Caco-2 (cell line): ENCODE measurements at regions not wholly inside any gene's neighbourhood (a gene's known extent, or its start where the extent isn't known, plus 50 kb on each side); places are given as distances from the start of the nearest gene placed in this dataset.

Source experiments
- BruUV-seq: library from RNA; stranded (reverse); fragments of 400-500 nt; replicated peaks from 2 replicates; lab custom pipeline; 2021; lab: Mats Ljungman, UMichigan
- CTCF ChIA-PET: fragments of 300-600 bp; sonication (Branson Sonifier 250); formaldehyde crosslinking; loops from one replicate; lab custom pipeline; 2022; ENCODE audit warnings: antibody characterized with exemption; lab: Charles Lee
- POLR2A ChIA-PET: fragments of 300-600 bp; sonication (Branson Sonifier 250); formaldehyde crosslinking; loops from one replicate; lab custom pipeline; 2022; ENCODE audit warnings: antibody characterized with exemption; lab: Charles Lee
- DNase-seq, 2 experiments: peaks; one replicate each; pipeline versions ENCODE4 v3.0.0 to v3.0.0-alpha.2; 2020 to 2022
- H3K27me3 ChIP-seq: replicated peaks from 2 replicates; pipeline ENCODE4 v1.6.0; 2011; ENCODE audit warnings: low read length; ENCODE audit not compliant: control insufficient read depth, insufficient read depth
- H3K36me3 ChIP-seq: 2 replicates; pipeline ENCODE4 v1.5.1; 2011; ENCODE audit warnings: low read length; ENCODE audit not compliant: control insufficient read depth, insufficient read depth
- H3K4me1 ChIP-seq: fragments of 250-450 bp; sonication (Bioruptor Pico); 2 replicates; pipeline ENCODE4 v1.5.1; 2020; ENCODE audit warnings: mild to moderate bottlenecking
- H3K4me3 ChIP-seq: 2 replicates; pipeline ENCODE4 v1.5.1; 2011; ENCODE audit warnings: low read depth, mild to moderate bottlenecking, control low read depth, low read length
- H3K9me3 ChIP-seq: fragments of 250-450 bp; sonication (Bioruptor Pico); 2 replicates; pipeline ENCODE4 v1.5.1; 2020; ENCODE audit warnings: mild to moderate bottlenecking, moderate library complexity
- H3K27ac Mint-ChIP-seq: one replicate; pipeline ENCODE4 v1.8.0; 2022; ENCODE audit warnings: mixed read lengths; ENCODE audit not compliant: unreplicated experiment
- H3K27me3 Mint-ChIP-seq: one replicate; pipeline ENCODE4 v1.8.0; 2022; ENCODE audit warnings: mixed read lengths; ENCODE audit not compliant: insufficient read depth, unreplicated experiment
- H3K36me3 Mint-ChIP-seq: one replicate; pipeline ENCODE4 v1.8.0; 2022; ENCODE audit warnings: mild to moderate bottlenecking, mixed read lengths; ENCODE audit not compliant: insufficient read depth, unreplicated experiment
- H3K4me1 Mint-ChIP-seq: one replicate; pipeline ENCODE4 v1.8.0; 2022; ENCODE audit warnings: low read depth, mixed read lengths; ENCODE audit not compliant: unreplicated experiment
- H3K4me3 Mint-ChIP-seq: one replicate; pipeline ENCODE4 v1.8.0; 2022; ENCODE audit warnings: mild to moderate bottlenecking, moderate library complexity, mixed read lengths; ENCODE audit not compliant: unreplicated experiment
- H3K9me3 Mint-ChIP-seq: one replicate; pipeline ENCODE4 v1.8.0; 2022; ENCODE audit warnings: mixed read lengths; ENCODE audit not compliant: unreplicated experiment
- intact Hi-C: fragments of 100-400 bp; cut with micrococcal nuclease; formaldehyde crosslinking; loops from one replicate; pipeline ENCODE4 v1.10.0; 2022; ENCODE audit not compliant: unreplicated experiment
- TF ChIP-seq, protein P1 (sequence below), 2 experiments: fragments of 200-600 bp in 1 of 2; IDR thresholded peaks; 1 replicate in 1 of 2; 2 replicates in 1 of 2; pipeline versions ENCODE4 v1.5.1 to v1.8.0; 2011 to 2022; ENCODE audit warnings: antibody characterized with exemption in 1 of 2, control low read depth in 1 of 2, inconsistent platforms in 1 of 2, low read depth in 1 of 2, low read length in 1 of 2, mild to moderate bottlenecking in 1 of 2, moderate library complexity in 1 of 2; ENCODE audit not compliant: insufficient read depth in 1 of 2, severe bottlenecking in 1 of 2, unreplicated experiment in 1 of 2

- H3K4me1 ChIP-seq: peaks cover 50% of the 10 kb centered on the region
- no peak for DNase-seq
- no peaks in the 10 kb centered on the region for H3K36me3 ChIP-seq
- TF ChIP-seq, protein P1, sequence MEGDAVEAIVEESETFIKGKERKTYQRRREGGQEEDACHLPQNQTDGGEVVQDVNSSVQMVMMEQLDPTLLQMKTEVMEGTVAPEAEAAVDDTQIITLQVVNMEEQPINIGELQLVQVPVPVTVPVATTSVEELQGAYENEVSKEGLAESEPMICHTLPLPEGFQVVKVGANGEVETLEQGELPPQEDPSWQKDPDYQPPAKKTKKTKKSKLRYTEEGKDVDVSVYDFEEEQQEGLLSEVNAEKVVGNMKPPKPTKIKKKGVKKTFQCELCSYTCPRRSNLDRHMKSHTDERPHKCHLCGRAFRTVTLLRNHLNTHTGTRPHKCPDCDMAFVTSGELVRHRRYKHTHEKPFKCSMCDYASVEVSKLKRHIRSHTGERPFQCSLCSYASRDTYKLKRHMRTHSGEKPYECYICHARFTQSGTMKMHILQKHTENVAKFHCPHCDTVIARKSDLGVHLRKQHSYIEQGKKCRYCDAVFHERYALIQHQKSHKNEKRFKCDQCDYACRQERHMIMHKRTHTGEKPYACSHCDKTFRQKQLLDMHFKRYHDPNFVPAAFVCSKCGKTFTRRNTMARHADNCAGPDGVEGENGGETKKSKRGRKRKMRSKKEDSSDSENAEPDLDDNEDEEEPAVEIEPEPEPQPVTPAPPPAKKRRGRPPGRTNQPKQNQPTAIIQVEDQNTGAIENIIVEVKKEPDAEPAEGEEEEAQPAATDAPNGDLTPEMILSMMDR (IDR thresholded peaks at IDR 0.05; ENCODE audit: insufficient read depth in 1 of 2, low read depth in 1 of 2, low read length in 1 of 2, severe bottlenecking in 1 of 2, unreplicated experiment in 1 of 2): no peak
- H3K9me3 ChIP-seq: no peaks in the 10 kb centered on the region
- no peaks in the 10 kb centered on the region for H3K36me3 Mint-ChIP-seq
- CTCF ChIA-PET: no interaction called here
- no peaks in the 10 kb centered on the region for H3K27me3 ChIP-seq
- H3K27ac Mint-ChIP-seq: peak overlapping the region; percentile 89
- POLR2A ChIA-PET: interaction anchor here (1.2 kb wide), 1 partner anchor 372 kb away, joined by 11 read pairs; the partner anchor contains the start of gene DIPK2A
- no peak overlapping the region for H3K4me3 ChIP-seq
- H3K4me3 Mint-ChIP-seq: peak overlapping the region; percentile 66
- H3K9me3 Mint-ChIP-seq: peaks cover 14% of the 10 kb centered on the region
- peaks cover 21% of the 10 kb centered on the region for H3K4me1 Mint-ChIP-seq
- BruUV-seq: no TSS peak
- intact Hi-C loops: loop anchor here (2.0 to 10.0 kb wide), 4 partner anchors 17 to 371 kb away; partner anchors contain the start of gene DIPK2A
- no peaks in the 10 kb centered on the region for H3K27me3 Mint-ChIP-seq
These were observed 372.2 kb downstream of the DIPK2A start for GRCh38 chr3:144343777-144344176.

- CTCF ChIA-PET: no interaction called here
- POLR2A ChIA-PET: no interaction called here
These were observed 373.4 kb downstream of the DIPK2A start for GRCh38 chr3:144344925-144345548.

DNA sequence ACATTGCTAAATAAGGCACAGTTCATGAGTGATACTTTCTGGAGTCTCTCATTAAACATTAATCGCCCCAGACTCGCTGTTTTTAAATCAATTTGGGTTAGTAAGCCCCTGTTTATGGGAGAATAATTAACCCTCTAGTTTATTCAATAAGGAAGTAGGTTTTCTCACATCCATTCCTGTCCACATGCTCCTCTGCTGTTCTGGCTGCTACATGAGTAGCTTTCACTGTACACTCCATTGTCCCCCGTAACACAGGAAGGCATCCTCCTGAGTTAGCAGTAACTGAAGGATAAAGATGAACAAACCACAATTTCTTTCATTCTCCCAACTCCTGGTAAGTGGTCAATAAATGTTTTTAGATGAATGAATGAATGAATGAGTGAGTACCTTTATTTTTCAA is 378.5 kb downstream of the DIPK2A start:
- H3K36me3 ChIP-seq: no peaks in the 10 kb centered on the region
- BruUV-seq: no TSS peak
- no peaks in the 10 kb centered on the region for H3K9me3 ChIP-seq
- Mint-ChIP-seq H3K9me3 (no peaks in the 10 kb centered on the region), H3K4me3 (no peak overlapping the region), H3K27ac (no peak overlapping the region), H3K27me3 (no peaks in the 10 kb centered on the region), H3K36me3 (no peaks in the 10 kb centered on the region), H3K4me1 (peaks cover 20% of the 10 kb centered on the region)
- intact Hi-C loops: no loop called here
- TF ChIP-seq, protein P1 (IDR thresholded peaks at IDR 0.05; ENCODE audit: insufficient read depth in 1 of 2, low read depth in 1 of 2, low read length in 1 of 2, severe bottlenecking in 1 of 2, unreplicated experiment in 1 of 2): no peak
- peaks cover 17% of the 10 kb centered on the region for H3K4me1 ChIP-seq
- H3K4me3 ChIP-seq: no peak overlapping the region
- ChIA-PET CTCF (no interaction called here), POLR2A (no interaction called here)
- no peaks in the 10 kb centered on the region for H3K27me3 ChIP-seq
- DNase-seq: no peak

More at GRCh38 chr3:144344925-144345548, 373.4 kb downstream of the DIPK2A start:
- H3K36me3 ChIP-seq: no peaks in the 10 kb centered on the region
- Mint-ChIP-seq H3K27ac (peak overlapping the region; percentile 89), H3K9me3 (peaks cover 5% of the 10 kb centered on the region), H3K4me1 (peaks cover 18% of the 10 kb centered on the region), H3K36me3 (no peaks in the 10 kb centered on the region), H3K4me3 (no peak overlapping the region), H3K27me3 (no peaks in the 10 kb centered on the region)
- peaks cover 56% of the 10 kb centered on the region for H3K4me1 ChIP-seq
- no peak overlapping the region for H3K4me3 ChIP-seq
- intact Hi-C loops: loop anchor here (5.0 to 10.0 kb wide), 3 partner anchors 170 to 373 kb away; partner anchors contain the start of gene DIPK2A
- H3K9me3 ChIP-seq: no peaks in the 10 kb centered on the region
- H3K27me3 ChIP-seq: no peaks in the 10 kb centered on the region
- no TSS peak for BruUV-seq
- no peak for DNase-seq
- TF ChIP-seq, protein P1 (IDR thresholded peaks at IDR 0.05; ENCODE audit: insufficient read depth in 1 of 2, low read depth in 1 of 2, low read length in 1 of 2, severe bottlenecking in 1 of 2, unreplicated experiment in 1 of 2): no peak
